ENCODE measurements at regions not wholly inside any gene's neighbourhood (a gene's known extent, or its start where the extent isn't known, plus 50 kb on each side); places are given as distances from the start of the nearest gene placed in this dataset.

- DNase-seq (ENCODE audit: low read depth, low spot score) (no peak), ATAC-seq (no peak)
- BruUV-seq (replicated peaks) = no TSS peak
- in situ Hi-C loops (cut with HindIII; ENCODE audit: low pct_unique_long_range_greater_than_20kb, low sequenced_read_pairs) (no loop called here), intact Hi-C loops (cut with micrococcal nuclease; ENCODE audit: unreplicated experiment) (no loop called here)
- Histone ChIP-seq H3K4me3 (ENCODE audit: low read depth in 2 of 2, low read length in 2 of 2) (no peak overlapping the region), H3K27me3 (ENCODE audit: control insufficient read depth, insufficient read depth, low read length) (no peaks in the 10 kb centered on the region), H3K9me3 (ENCODE audit: control insufficient read depth, insufficient read depth, low read depth, low read length) (no peaks in the 10 kb centered on the region), H3K36me3 (ENCODE audit: control insufficient read depth, insufficient read depth, low read length) (no peaks in the 10 kb centered on the region), H3K27ac (ENCODE audit: low read length) (no peak overlapping the region), H3K4me1 (ENCODE audit: control insufficient read depth, insufficient read depth, low read length) (no peaks in the 10 kb centered on the region)
- CTCF ChIA-PET = no interaction called here
- POLR2A ChIA-PET = no interaction called here
- TF ChIP-seq POLR2AphosphoS5 (IDR thresholded peaks at IDR 0.05; ENCODE audit: low read depth, low read length) = no peak
- TF ChIP-seq, protein P1, sequence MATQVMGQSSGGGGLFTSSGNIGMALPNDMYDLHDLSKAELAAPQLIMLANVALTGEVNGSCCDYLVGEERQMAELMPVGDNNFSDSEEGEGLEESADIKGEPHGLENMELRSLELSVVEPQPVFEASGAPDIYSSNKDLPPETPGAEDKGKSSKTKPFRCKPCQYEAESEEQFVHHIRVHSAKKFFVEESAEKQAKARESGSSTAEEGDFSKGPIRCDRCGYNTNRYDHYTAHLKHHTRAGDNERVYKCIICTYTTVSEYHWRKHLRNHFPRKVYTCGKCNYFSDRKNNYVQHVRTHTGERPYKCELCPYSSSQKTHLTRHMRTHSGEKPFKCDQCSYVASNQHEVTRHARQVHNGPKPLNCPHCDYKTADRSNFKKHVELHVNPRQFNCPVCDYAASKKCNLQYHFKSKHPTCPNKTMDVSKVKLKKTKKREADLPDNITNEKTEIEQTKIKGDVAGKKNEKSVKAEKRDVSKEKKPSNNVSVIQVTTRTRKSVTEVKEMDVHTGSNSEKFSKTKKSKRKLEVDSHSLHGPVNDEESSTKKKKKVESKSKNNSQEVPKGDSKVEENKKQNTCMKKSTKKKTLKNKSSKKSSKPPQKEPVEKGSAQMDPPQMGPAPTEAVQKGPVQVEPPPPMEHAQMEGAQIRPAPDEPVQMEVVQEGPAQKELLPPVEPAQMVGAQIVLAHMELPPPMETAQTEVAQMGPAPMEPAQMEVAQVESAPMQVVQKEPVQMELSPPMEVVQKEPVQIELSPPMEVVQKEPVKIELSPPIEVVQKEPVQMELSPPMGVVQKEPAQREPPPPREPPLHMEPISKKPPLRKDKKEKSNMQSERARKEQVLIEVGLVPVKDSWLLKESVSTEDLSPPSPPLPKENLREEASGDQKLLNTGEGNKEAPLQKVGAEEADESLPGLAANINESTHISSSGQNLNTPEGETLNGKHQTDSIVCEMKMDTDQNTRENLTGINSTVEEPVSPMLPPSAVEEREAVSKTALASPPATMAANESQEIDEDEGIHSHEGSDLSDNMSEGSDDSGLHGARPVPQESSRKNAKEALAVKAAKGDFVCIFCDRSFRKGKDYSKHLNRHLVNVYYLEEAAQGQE (IDR thresholded peaks at IDR 0.05; ENCODE audit: insufficient read depth in 1 of 2, low read depth in 2 of 2, low read length in 1 of 2) = no peak
- TF ChIP-seq, protein P2, sequence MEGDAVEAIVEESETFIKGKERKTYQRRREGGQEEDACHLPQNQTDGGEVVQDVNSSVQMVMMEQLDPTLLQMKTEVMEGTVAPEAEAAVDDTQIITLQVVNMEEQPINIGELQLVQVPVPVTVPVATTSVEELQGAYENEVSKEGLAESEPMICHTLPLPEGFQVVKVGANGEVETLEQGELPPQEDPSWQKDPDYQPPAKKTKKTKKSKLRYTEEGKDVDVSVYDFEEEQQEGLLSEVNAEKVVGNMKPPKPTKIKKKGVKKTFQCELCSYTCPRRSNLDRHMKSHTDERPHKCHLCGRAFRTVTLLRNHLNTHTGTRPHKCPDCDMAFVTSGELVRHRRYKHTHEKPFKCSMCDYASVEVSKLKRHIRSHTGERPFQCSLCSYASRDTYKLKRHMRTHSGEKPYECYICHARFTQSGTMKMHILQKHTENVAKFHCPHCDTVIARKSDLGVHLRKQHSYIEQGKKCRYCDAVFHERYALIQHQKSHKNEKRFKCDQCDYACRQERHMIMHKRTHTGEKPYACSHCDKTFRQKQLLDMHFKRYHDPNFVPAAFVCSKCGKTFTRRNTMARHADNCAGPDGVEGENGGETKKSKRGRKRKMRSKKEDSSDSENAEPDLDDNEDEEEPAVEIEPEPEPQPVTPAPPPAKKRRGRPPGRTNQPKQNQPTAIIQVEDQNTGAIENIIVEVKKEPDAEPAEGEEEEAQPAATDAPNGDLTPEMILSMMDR (IDR thresholded peaks at IDR 0.05) = no peak
- no peak for TF ChIP-seq SIN3A (IDR thresholded peaks at IDR 0.05; ENCODE audit: borderline replicate concordance, insufficient read depth, low read depth, low read length)
- TF ChIP-seq TCF7L2 (IDR thresholded peaks at IDR 0.05; ENCODE audit: low read depth, low read length) = no peak
These were observed 330.3 kb upstream of the ZNF32 start for GRCh38 chr10:43978936-43979335.

- Histone ChIP-seq H3K4me1 (ENCODE audit: control insufficient read depth, insufficient read depth, low read length) (no peaks in the 10 kb centered on the region), H3K27ac (ENCODE audit: low read length) (no peak overlapping the region), H3K9me3 (ENCODE audit: control insufficient read depth, insufficient read depth, low read depth, low read length) (no peaks in the 10 kb centered on the region), H3K4me3 (ENCODE audit: low read depth in 2 of 2, low read length in 2 of 2) (no peak overlapping the region), H3K36me3 (ENCODE audit: control insufficient read depth, insufficient read depth, low read length) (no peaks in the 10 kb centered on the region), H3K27me3 (ENCODE audit: control insufficient read depth, insufficient read depth, low read length) (no peaks in the 10 kb centered on the region)
- in situ Hi-C loops (cut with HindIII; ENCODE audit: low pct_unique_long_range_greater_than_20kb, low sequenced_read_pairs) (no loop called here), intact Hi-C loops (cut with micrococcal nuclease; ENCODE audit: unreplicated experiment) (no loop called here)
- POLR2A ChIA-PET = no interaction called here
- TF ChIP-seq POLR2AphosphoS5 (IDR thresholded peaks at IDR 0.05; ENCODE audit: low read depth, low read length) (no peak), TCF7L2 (IDR thresholded peaks at IDR 0.05; ENCODE audit: low read depth, low read length) (no peak), SIN3A (IDR thresholded peaks at IDR 0.05; ENCODE audit: borderline replicate concordance, insufficient read depth, low read depth, low read length) (no peak)
- TF ChIP-seq, protein P2 (IDR thresholded peaks at IDR 0.05) = no peak
- TF ChIP-seq, protein P1 (IDR thresholded peaks at IDR 0.05; ENCODE audit: insufficient read depth in 1 of 2, low read depth in 2 of 2, low read length in 1 of 2) = no peak
- CTCF ChIA-PET = no interaction called here
- DNase-seq (ENCODE audit: low read depth, low spot score) (no peak), ATAC-seq (no peak)
- no TSS peak for BruUV-seq (replicated peaks)
These were observed 329.4 kb upstream of the ZNF32 start for GRCh38 chr10:43978091-43978490.
